ENCODE measurements at regions not wholly inside any gene's neighbourhood (a gene's known extent, or its start where the extent isn't known, plus 50 kb on each side); places are given as distances from the start of the nearest gene placed in this dataset.

GRCh38 chrX:22922961-22923360 lies 76.8 kb upstream of the DDX53 start:
- no TSS peak for BruUV-seq (replicated peaks)
- ATAC-seq, result no peak

More at GRCh38 chrX:22922961-22923360, 76.8 kb upstream of the DDX53 start:
- POLR2A ChIA-PET, result no interaction called here
- Histone ChIP-seq H3K4me3 (no peak overlapping the region), H3K79me2 (ENCODE audit: control insufficient read depth, insufficient read depth, low read length) (no peaks in the 10 kb centered on the region), H4K20me1 (ENCODE audit: control insufficient read depth, insufficient read depth) (no peaks in the 10 kb centered on the region), H3K36me3 (ENCODE audit: control insufficient read depth in 2 of 2, insufficient read depth in 2 of 2, low read length in 1 of 2) (no peaks in the 10 kb centered on the region), H3K4me1 (ENCODE audit: control insufficient read depth, insufficient read depth, low read length) (no peaks in the 10 kb centered on the region), H3K27me3 (replicated peaks in 1 of 2; ENCODE audit: control insufficient read depth in 2 of 2, insufficient read depth in 2 of 2, low read length in 1 of 2) (no peaks in the 10 kb centered on the region), H3K27ac (ENCODE audit: control insufficient read depth, insufficient read depth) (no peak overlapping the region), H3K9me3 (replicated peaks; ENCODE audit: control insufficient read depth, insufficient read depth, low read length) (no peaks in the 10 kb centered on the region), H2AFZ (ENCODE audit: control insufficient read depth, low read depth, low read length) (no peak overlapping the region), H3K9ac (ENCODE audit: control insufficient read depth, insufficient read depth, low read length) (no peak overlapping the region), H3K4me2 (ENCODE audit: control insufficient read depth, insufficient read depth) (no peak overlapping the region)
- SMC1A ChIA-PET (ENCODE audit: uncharacterized antibody, unreplicated experiment), result no interaction called here
- in situ Hi-C loops (cut with MboI), result no loop called here
- RAD21 ChIA-PET (ENCODE audit: unreplicated experiment), result no interaction called here
- DNase-seq (ENCODE audit: low read depth, low spot score), result no peak
- CTCF ChIA-PET, result no interaction called here
- no peak for TF ChIP-seq POLR2AphosphoS5 (IDR thresholded peaks at IDR 0.05; ENCODE audit: low read length)
- TF ChIP-seq MTA2 (IDR thresholded peaks at IDR 0.05; ENCODE audit: low read depth), result no peak
- no peak for TF ChIP-seq HDAC2 (IDR thresholded peaks at IDR 0.05)
- no peak for TF ChIP-seq ATF3 (IDR thresholded peaks at IDR 0.05; ENCODE audit: borderline replicate concordance, extremely low read depth, low read depth, low read length)
- TF ChIP-seq NR2F1 (conservative IDR thresholded peaks at IDR 0.05), result no peak
- no peak for TF ChIP-seq STAT3 (IDR thresholded peaks at IDR 0.05; ENCODE audit: low read depth, low read length)
- no peak for TF ChIP-seq DPF2 (IDR thresholded peaks at IDR 0.05)
- no peak for TF ChIP-seq MLLT1 (IDR thresholded peaks at IDR 0.05)
- TF ChIP-seq FOXK2 (IDR thresholded peaks at IDR 0.05), result no peak
- no peak for TF ChIP-seq ELK1 (IDR thresholded peaks at IDR 0.05; ENCODE audit: low read depth, low read length)
- TF ChIP-seq TARDBP (IDR thresholded peaks at IDR 0.05; ENCODE audit: borderline replicate concordance), result no peak
- no peak for TF ChIP-seq CREM (IDR thresholded peaks at IDR 0.05; ENCODE audit: low read depth)
- no peak for TF ChIP-seq SUZ12 (IDR thresholded peaks at IDR 0.05; ENCODE audit: unreplicated experiment)
- TF ChIP-seq YBX1 (IDR thresholded peaks at IDR 0.05), result no peak
- no peak for TF ChIP-seq LARP7 (IDR thresholded peaks at IDR 0.05)
- TF ChIP-seq NFYA (IDR thresholded peaks at IDR 0.05; ENCODE audit: borderline replicate concordance, low read depth, low read length), result no peak
- no peak for TF ChIP-seq ZNF274 (IDR thresholded peaks at IDR 0.05; ENCODE audit: insufficient read depth, insufficient read length)
- TF ChIP-seq RELA (IDR thresholded peaks at IDR 0.05; ENCODE audit: borderline replicate concordance, partially characterized antibody), result no peak
- TF ChIP-seq HDGF (IDR thresholded peaks at IDR 0.05), result no peak
- intact Hi-C loops (cut with micrococcal nuclease; ENCODE audit: unreplicated experiment), result no loop called here
- no peak for FAIRE-seq
- 0% methylated on average over 5 of the region's 5 CpGs for WGBS (ENCODE audit: insufficient coverage, insufficient replicate concordance, low lambda C conversion rate, missing lambda C conversion rate)
